RWPE2 (cell line): ENCODE measurements at regions not wholly inside any gene's neighbourhood (a gene's known extent, or its start where the extent isn't known, plus 50 kb on each side); places are given as distances from the start of the nearest gene placed in this dataset.
"Not testable (repeated sequence)": the region's sequence is repeated elsewhere in the genome, so short reads cannot be mapped to it uniquely, and the experiment has no call there.

ENCODE experiments used
- ATAC-seq: fragments of 200-7000 bp; cut with Tn5 transposase; 3 replicates; pipeline ENCODE4 v1.9.1; 2021; ENCODE audit warnings: low read depth
- DNase-seq: peaks from one replicate; pipeline ENCODE4 v3.0.0-alpha.2; 2020; ENCODE audit warnings: low spot score
- H3K27ac ChIP-seq: fragments of 450-650 bp; 2 replicates; pipeline ENCODE4 v1.5.1; 2017; ENCODE audit warnings: mild to moderate bottlenecking; ENCODE audit not compliant: poor library complexity, severe bottlenecking
- H3K27me3 ChIP-seq: fragments of 250-450 bp; sonication (Bioruptor Pico); 2 replicates; pipeline ENCODE4 v1.5.1; 2021; ENCODE audit warnings: mild to moderate bottlenecking, moderate library complexity; ENCODE audit not compliant: insufficient read depth, poor library complexity, severe bottlenecking
- H3K36me3 ChIP-seq: fragments of 250-450 bp; sonication (Bioruptor Pico); 2 replicates; pipeline ENCODE4 v1.5.1; 2020; ENCODE audit warnings: low read depth, mild to moderate bottlenecking, moderate library complexity
- H3K4me1 ChIP-seq: fragments of 250-450 bp; sonication (Bioruptor Pico); 2 replicates; pipeline ENCODE4 v1.5.1; 2021; ENCODE audit warnings: mild to moderate bottlenecking, moderate library complexity; ENCODE audit not compliant: insufficient read depth, poor library complexity, severe bottlenecking
- H3K4me3 ChIP-seq: fragments of 250-450 bp; sonication (Bioruptor Pico); 2 replicates; pipeline ENCODE4 v1.5.1; 2021; ENCODE audit warnings: mild to moderate bottlenecking, moderate library complexity; ENCODE audit not compliant: severe bottlenecking
- H3K9me3 ChIP-seq: fragments of 250-450 bp; sonication (Bioruptor Pico); 2 replicates; pipeline ENCODE4 v1.5.1; 2021; ENCODE audit warnings: mild to moderate bottlenecking, moderate library complexity; ENCODE audit not compliant: severe bottlenecking
- CTCF ChIP-seq: fragments of 450-650 bp; IDR thresholded peaks from one replicate; pipeline ENCODE4 v1.5.1; 2017; ENCODE audit warnings: mild to moderate bottlenecking, moderate library complexity; ENCODE audit not compliant: poor library complexity, severe bottlenecking

DNA sequence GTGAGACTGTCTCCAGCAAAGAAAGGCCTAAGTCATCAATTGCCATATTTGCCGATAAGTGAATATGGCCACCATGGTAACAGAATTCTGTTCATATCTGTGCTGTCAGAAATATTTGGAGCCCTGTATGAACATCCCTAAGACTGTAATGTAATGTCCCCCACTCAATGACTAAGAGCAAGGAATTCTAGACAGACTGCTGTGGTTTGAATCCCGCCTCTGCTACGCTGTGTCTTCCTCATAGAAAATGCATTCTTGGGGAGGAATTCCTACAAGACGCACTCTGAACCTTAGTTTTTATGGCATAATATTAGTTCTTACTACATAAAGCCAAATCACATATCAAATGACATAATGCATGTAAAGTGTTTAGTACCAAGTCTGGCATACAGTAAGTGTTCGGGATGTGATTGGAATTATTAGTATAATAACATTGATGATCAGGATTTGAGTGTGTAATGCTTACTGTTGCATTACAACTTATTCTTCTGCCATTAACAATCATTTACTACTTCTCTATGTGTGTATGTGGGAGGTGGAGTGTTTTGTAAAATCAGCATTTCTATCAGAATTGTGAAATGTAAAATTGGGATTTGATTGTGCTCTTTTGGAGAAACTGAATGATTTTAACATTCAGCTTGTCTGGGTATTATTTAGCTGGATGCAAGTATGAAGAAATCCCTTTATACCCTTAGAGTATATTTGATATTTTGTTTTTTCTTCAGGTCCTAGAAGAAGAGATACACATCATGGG is 103.0 kb downstream of the OLIG3 start:
- Histone ChIP-seq H3K9me3 (no peaks in the 10 kb centered on the region), H3K4me1 (no peaks in the 10 kb centered on the region), H3K4me3 (no peak overlapping the region), H3K27me3 (no peaks in the 10 kb centered on the region), H3K36me3 (no peaks in the 10 kb centered on the region), H3K27ac (no peak overlapping the region)
- ATAC-seq: no peak
- no peak for TF ChIP-seq CTCF
- no peak for DNase-seq

DNA sequence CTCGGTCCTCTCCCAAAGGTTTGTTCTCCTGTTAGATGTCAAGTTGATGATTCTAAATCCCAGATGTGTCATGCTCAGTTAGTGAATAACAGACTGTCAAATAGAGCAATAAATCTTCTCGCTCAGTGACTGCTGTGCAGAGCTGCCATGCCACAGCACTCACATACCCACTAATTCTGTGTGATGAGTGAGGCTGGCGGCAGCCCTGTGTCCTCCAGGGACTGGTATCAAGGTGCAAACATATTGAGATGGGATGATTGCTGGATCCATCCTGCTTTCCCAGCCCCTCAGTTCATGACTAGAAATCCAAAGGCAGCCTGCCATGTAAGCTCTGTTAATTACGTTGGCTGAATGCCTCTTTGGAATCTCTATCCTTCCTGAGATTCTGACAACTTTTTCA is 103.9 kb downstream of the OLIG3 start:
- Histone ChIP-seq H3K4me3 (no peak overlapping the region), H3K27ac (no peak overlapping the region), H3K4me1 (no peaks in the 10 kb centered on the region), H3K27me3 (no peaks in the 10 kb centered on the region), H3K36me3 (no peaks in the 10 kb centered on the region), H3K9me3 (no peaks in the 10 kb centered on the region)
- TF ChIP-seq CTCF: no peak
- no peak for ATAC-seq
- DNase-seq: no peak

- DNase-seq (no peak), ATAC-seq (peak; percentile 76)
- Histone ChIP-seq H3K9me3 (no peaks in the 10 kb centered on the region), H3K36me3 (no peaks in the 10 kb centered on the region), H3K27me3 (no peaks in the 10 kb centered on the region), H3K27ac (no peak overlapping the region), H3K4me1 (no peaks in the 10 kb centered on the region), H3K4me3 (no peak overlapping the region)
- TF ChIP-seq CTCF: no peak
These were observed 105.0 kb downstream of the OLIG3 start for GRCh38 chr6:137389150-137389704.

GRCh38 chr6:137387096-137387764 is 107.0 kb downstream of the OLIG3 start:
- Histone ChIP-seq H3K4me3 (no peak overlapping the region), H3K36me3 (no peaks in the 10 kb centered on the region), H3K4me1 (no peaks in the 10 kb centered on the region), H3K27me3 (no peaks in the 10 kb centered on the region), H3K27ac (no peak overlapping the region), H3K9me3 (no peaks in the 10 kb centered on the region)
- DNase-seq (no peak), ATAC-seq (no peak)
- no peak for TF ChIP-seq CTCF

DNA sequence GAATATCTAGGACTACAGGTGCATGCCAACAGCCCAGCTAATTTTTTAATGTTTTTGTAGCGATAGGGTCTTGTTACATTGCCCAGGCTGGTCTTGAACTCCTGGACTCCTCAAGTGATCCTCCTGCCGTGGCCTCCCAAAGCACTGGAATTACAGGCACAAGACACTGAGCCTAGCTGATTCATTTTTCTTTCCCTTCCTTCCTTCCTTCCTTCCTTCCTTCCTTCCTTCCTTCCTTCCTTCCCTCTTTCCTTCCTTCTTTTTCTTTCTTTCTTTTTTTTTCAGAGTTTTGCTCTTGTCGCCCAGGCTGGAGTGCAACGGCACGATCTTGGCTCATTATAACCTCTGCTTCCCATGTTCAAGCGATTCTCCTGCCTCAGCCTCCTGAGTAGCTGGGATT is 110.9 kb downstream of the OLIG3 start:
- DNase-seq, H3K27ac ChIP-seq, H3K9me3 ChIP-seq, ATAC-seq, H3K4me1 ChIP-seq, H3K27me3 ChIP-seq, H3K36me3 ChIP-seq, H3K4me3 ChIP-seq: not testable (repeated sequence)
